ENCODE measurements at regions not wholly inside any gene's neighbourhood (a gene's known extent, or its start where the extent isn't known, plus 50 kb on each side); places are given as distances from the start of the nearest gene placed in this dataset.

DNA sequence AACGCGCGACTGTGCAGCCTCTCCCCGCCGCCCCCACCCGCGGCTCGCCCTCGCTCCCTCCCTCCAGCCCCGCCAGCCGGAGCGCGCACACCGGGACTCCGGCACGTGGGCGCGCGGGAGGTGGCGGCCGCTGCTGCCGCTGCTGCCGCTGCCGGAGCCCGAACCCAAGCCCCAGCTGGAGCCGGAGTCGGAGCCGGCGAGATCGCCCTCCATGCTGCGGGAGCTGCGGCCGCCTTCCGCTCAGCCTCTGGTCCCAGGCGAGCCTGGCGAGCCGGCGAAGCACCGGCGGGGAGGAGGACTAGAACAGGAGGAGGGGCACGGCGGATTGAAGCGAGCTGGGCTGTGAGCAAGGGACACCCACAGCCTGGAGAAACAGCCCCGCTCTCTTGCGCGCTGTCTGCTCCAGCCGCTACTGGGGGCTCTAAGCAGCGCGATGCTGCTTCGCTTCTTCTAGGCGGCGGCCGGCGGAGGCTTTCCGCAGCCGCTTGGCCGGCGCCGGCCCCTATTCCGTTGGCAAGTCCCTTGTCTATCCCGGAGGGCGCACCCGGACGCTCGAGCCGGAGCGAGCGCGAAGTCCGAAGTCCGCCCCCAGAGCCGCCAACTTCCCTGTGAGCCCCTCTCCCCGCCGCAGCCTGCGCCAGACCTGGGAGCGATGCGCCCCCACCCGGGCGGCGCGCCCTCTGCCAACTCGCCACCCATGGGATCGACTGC is 598.7 kb upstream of the SGCD start:
- ATAC-seq (peak; percentile 32 to 40), DNase-seq (peak in 1 of 2 donors; percentile 38)
- no peak for TF ChIP-seq POLR2A (IDR thresholded peaks at IDR 0.05)
- TF ChIP-seq, protein P1, sequence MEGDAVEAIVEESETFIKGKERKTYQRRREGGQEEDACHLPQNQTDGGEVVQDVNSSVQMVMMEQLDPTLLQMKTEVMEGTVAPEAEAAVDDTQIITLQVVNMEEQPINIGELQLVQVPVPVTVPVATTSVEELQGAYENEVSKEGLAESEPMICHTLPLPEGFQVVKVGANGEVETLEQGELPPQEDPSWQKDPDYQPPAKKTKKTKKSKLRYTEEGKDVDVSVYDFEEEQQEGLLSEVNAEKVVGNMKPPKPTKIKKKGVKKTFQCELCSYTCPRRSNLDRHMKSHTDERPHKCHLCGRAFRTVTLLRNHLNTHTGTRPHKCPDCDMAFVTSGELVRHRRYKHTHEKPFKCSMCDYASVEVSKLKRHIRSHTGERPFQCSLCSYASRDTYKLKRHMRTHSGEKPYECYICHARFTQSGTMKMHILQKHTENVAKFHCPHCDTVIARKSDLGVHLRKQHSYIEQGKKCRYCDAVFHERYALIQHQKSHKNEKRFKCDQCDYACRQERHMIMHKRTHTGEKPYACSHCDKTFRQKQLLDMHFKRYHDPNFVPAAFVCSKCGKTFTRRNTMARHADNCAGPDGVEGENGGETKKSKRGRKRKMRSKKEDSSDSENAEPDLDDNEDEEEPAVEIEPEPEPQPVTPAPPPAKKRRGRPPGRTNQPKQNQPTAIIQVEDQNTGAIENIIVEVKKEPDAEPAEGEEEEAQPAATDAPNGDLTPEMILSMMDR (IDR thresholded peaks at IDR 0.05 in 4 of 5, conservative IDR thresholded peaks at IDR 0.05 in 1 of 5): no peak
- peak overlapping the region; percentile 59 to 79 (median 63) for H3K4me3 ChIP-seq
- peaks cover 0 to 11% (median 0%) of the 10 kb centered on the region in 3 donors for H3K27me3 ChIP-seq
- H3K36me3 ChIP-seq: no peaks in the 10 kb centered on the region
- intact Hi-C loops (cut with DNase I; ENCODE audit: low total_unique reads) (loop anchor here (5.0 kb wide), 1 partner anchor 94 kb away; no protein-coding TSS in a partner anchor), in situ Hi-C loops (cut with MboI; ENCODE audit: low sequenced_read_pairs in 4 of 4) (no loop called here)
- peak overlapping the region; percentile 56 to 77 (median 69) for H3K27ac ChIP-seq
- H3K9me3 ChIP-seq: no peaks in the 10 kb centered on the region
- H3K4me1 ChIP-seq: peaks cover 24 to 39% of the 10 kb centered on the region in 2 donors

DNA sequence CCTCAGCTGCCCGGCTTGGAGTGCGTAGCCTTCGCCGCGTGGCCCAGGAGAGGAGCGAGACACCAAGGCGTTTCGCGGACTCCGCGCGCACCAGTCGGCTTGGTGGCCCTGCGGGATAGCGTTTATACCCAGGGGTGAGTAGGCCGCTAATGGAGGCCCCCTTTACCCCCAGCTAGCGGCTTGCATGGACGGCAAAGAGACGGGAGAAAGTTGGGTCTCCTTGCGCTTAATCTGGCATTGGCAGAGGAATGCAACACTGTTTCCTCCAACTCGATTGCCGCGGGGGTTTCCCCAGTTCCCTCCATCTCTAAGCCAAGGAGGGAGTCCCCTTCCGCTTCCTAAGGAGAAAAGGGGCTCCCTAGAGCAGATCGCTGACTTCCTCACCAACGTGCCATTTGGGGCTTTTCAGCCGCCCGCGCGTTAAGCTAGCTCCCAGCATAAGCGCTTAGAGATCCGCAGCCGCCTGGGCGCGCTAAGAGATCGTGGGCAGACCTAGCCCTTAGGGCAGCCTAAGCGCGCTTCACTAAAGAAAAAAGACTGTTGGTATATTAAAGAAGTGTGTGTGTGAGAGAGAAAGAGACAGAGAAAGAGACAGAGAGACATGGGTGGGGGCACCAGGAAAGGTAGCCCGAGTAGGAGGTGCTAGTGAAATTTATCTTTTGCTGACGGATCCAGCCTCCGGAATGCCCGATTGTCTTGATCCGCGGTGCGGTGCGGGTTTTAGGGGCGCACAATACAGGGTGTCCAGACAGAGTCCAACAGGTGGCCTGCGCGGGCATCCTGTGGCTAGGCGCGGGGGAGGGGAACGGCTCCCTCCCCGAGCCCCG is 597.9 kb upstream of the SGCD start:
- DNase-seq (peak in 1 of 2 donors; percentile 29), ATAC-seq (peak; percentile 37 to 40)
- Histone ChIP-seq H3K27ac (peak overlapping the region; percentile 56 to 77 (median 69)), H3K36me3 (no peaks in the 10 kb centered on the region), H3K4me3 (peak overlapping the region; percentile 59 to 79 (median 63)), H3K27me3 (peaks cover 0 to 11% (median 0%) of the 10 kb centered on the region in 3 donors), H3K4me1 (peaks cover 28 to 46% of the 10 kb centered on the region in 2 donors), H3K9me3 (no peaks in the 10 kb centered on the region)
- TF ChIP-seq, protein P1 (IDR thresholded peaks at IDR 0.05 in 4 of 5, conservative IDR thresholded peaks at IDR 0.05 in 1 of 5): no peak
- no peak for TF ChIP-seq POLR2A (IDR thresholded peaks at IDR 0.05)
- intact Hi-C loops (cut with DNase I; ENCODE audit: low total_unique reads) (loop anchor here (5.0 kb wide), 1 partner anchor 93 kb away; no protein-coding TSS in a partner anchor), in situ Hi-C loops (cut with MboI; ENCODE audit: low sequenced_read_pairs in 4 of 4) (no loop called here)

DNA sequence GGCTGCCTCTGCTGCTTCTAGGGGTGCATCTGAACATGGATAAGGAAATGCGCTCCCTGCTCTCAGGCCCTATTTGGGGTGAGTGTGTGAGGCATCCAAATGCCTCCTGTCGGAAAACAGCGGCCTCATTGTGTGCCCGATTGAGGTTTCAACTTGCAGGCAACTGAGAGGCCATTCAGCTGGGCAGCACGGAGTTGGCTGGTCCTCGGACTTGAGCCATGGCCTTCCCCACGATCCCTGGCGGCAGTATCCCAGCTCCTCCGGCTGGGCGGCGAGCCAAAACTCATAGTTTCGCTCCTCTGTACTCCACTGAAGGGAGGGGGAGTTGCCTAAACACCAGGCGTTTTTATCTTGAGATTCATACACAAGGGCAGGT is 597.3 kb upstream of the SGCD start:
- H3K4me3 ChIP-seq: peak overlapping the region; percentile 59 to 79 (median 63)
- ATAC-seq: peak in 1 of 2 donors; percentile 25
- no peaks in the 10 kb centered on the region for H3K36me3 ChIP-seq
- intact Hi-C loops (cut with DNase I; ENCODE audit: low total_unique reads) (loop anchor here (5.0 kb wide), 2 partner anchors 78 to 93 kb away; no protein-coding TSS in a partner anchor), in situ Hi-C loops (cut with MboI; ENCODE audit: low sequenced_read_pairs in 4 of 4) (no loop called here)
- no peaks in the 10 kb centered on the region for H3K9me3 ChIP-seq
- H3K4me1 ChIP-seq: peaks cover 34 to 52% of the 10 kb centered on the region in 2 donors
- peak in 1 of 2 donors; percentile 55 for DNase-seq
- no peak for TF ChIP-seq POLR2A (IDR thresholded peaks at IDR 0.05)
- TF ChIP-seq, protein P1 (IDR thresholded peaks at IDR 0.05 in 4 of 5, conservative IDR thresholded peaks at IDR 0.05 in 1 of 5): no peak
- H3K27me3 ChIP-seq: peaks cover 0 to 8% (median 0%) of the 10 kb centered on the region in 3 donors
- H3K27ac ChIP-seq: peak overlapping the region; percentile 56 to 77 (median 69)

DNA sequence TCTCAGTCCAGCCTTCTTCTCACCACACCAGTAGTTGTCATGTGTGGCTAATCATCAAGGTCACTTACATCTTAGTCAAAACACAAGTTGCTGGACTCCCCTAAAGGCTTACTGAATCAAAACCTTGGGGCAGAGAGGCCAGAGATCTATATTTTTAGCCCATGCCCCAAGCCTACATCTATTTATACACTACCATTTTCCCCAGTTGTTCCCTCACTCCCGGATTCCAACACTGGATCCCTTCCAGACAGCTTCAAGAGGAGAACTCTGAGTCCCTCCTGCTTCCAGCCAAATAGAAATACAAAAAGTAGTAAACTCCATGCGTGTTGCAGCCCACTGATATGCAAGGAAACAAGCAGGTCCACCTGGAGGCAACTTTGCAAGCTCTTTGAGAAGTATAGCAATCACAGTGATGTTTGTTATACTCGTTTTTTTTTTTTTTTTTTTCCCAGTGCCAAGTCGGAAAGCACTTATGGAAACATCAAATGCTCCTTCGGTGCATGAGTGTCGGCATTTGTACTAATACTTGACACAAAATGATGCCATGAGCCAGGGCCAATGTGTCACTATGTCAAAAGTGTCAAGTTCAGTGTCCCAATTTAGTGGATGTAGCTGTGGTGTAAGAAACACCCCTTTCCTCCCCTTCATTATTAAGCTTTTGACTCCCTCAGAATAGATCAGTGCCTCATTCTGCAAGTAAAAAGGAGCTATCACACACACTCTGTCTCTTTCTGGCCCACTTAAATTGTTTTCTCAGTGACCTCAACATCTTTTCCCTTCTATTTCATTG is 594.2 kb upstream of the SGCD start:
- intact Hi-C loops (cut with DNase I; ENCODE audit: low total_unique reads): loop anchor here (5.0 kb wide), 1 partner anchor 75 kb away; no protein-coding TSS in a partner anchor
- TF ChIP-seq, protein P1 (IDR thresholded peaks at IDR 0.05 in 4 of 5, conservative IDR thresholded peaks at IDR 0.05 in 1 of 5): no peak
- no peak for TF ChIP-seq POLR2A (IDR thresholded peaks at IDR 0.05)
- Histone ChIP-seq H3K4me1 (peaks cover 51 to 75% of the 10 kb centered on the region in 2 donors), H3K36me3 (no peaks in the 10 kb centered on the region), H3K27ac (peak overlapping the region; percentile 68 to 77 (median 74)), H3K9me3 (no peaks in the 10 kb centered on the region), H3K4me3 (peak overlapping the region in 2 of 4 donors; percentile 12 to 20), H3K27me3 (peaks cover 0 to 6% (median 0%) of the 10 kb centered on the region in 3 donors)
- in situ Hi-C loops (cut with MboI; ENCODE audit: low sequenced_read_pairs in 4 of 4): no loop called here
- ATAC-seq (peak; percentile 68 to 75), DNase-seq (peak; percentile 49 to 62)

Data from gastrocnemius medialis (tissue), 4 donors.